ENCODE measurements at regions not wholly inside any gene's neighbourhood (a gene's known extent, or its start where the extent isn't known, plus 50 kb on each side); places are given as distances from the start of the nearest gene placed in this dataset.

GRCh38 chr11:28727254-28727653 lies 619.1 kb downstream of the METTL15 start:
- Mint-ChIP-seq H3K27ac (no peak overlapping the region), H3K27me3 (no peaks in the 10 kb centered on the region), H3K4me1 (no peaks in the 10 kb centered on the region), H3K4me3 (no peak overlapping the region), H3K9me3 (peaks cover 0 to 5% (median 0%) of the 10 kb centered on the region in 7 donors), H3K36me3 (no peaks in the 10 kb centered on the region)
- no peak for DNase-seq
- no peak for ATAC-seq (ENCODE audit: low read depth in 2 of 2)

- no peak overlapping the region for H3K4me3 Mint-ChIP-seq
- H3K4me1 Mint-ChIP-seq, result no peaks in the 10 kb centered on the region
- no peaks in the 10 kb centered on the region for H3K36me3 Mint-ChIP-seq
- no peaks in the 10 kb centered on the region for H3K27me3 Mint-ChIP-seq
- DNase-seq, result no peak
- H3K27ac Mint-ChIP-seq, result no peak overlapping the region
- peaks cover 0 to 5% (median 0%) of the 10 kb centered on the region in 7 donors for H3K9me3 Mint-ChIP-seq
- ATAC-seq (ENCODE audit: low read depth in 2 of 2), result no peak
Observed at GRCh38 chr11:28726432-28726831, 618.2 kb downstream of the METTL15 start.

- H3K36me3 Mint-ChIP-seq, result no peaks in the 10 kb centered on the region
- no peak for DNase-seq
- peaks cover 0 to 2% (median 0%) of the 10 kb centered on the region in 7 donors for H3K9me3 Mint-ChIP-seq
- no peaks in the 10 kb centered on the region for H3K4me1 Mint-ChIP-seq
- H3K27me3 Mint-ChIP-seq, result no peaks in the 10 kb centered on the region
- ATAC-seq (ENCODE audit: low read depth in 2 of 2), result no peak
- H3K4me3 Mint-ChIP-seq, result no peak overlapping the region
- no peak overlapping the region for H3K27ac Mint-ChIP-seq
Observed at GRCh38 chr11:28715726-28716125, 607.5 kb downstream of the METTL15 start.

GRCh38 chr11:28713850-28714249 lies 605.7 kb downstream of the METTL15 start:
- Mint-ChIP-seq H3K9me3 (peaks cover 0 to 3% (median 0%) of the 10 kb centered on the region in 7 donors), H3K4me3 (no peak overlapping the region), H3K27me3 (no peaks in the 10 kb centered on the region), H3K36me3 (no peaks in the 10 kb centered on the region), H3K4me1 (no peaks in the 10 kb centered on the region), H3K27ac (no peak overlapping the region)
- ATAC-seq (ENCODE audit: low read depth in 2 of 2) (no peak), DNase-seq (no peak)

GRCh38 chr11:28708075-28708474 lies 599.9 kb downstream of the METTL15 start:
- no peak overlapping the region for H3K4me3 Mint-ChIP-seq
- DNase-seq, result no peak
- H3K27ac Mint-ChIP-seq, result no peak overlapping the region
- no peaks in the 10 kb centered on the region for H3K4me1 Mint-ChIP-seq
- H3K36me3 Mint-ChIP-seq, result no peaks in the 10 kb centered on the region
- no peak for ATAC-seq (ENCODE audit: low read depth in 2 of 2)
- peaks cover 0 to 7% (median 0%) of the 10 kb centered on the region in 7 donors for H3K9me3 Mint-ChIP-seq
- H3K27me3 Mint-ChIP-seq, result no peaks in the 10 kb centered on the region

- H3K4me1 Mint-ChIP-seq, result no peaks in the 10 kb centered on the region
- no peaks in the 10 kb centered on the region for H3K36me3 Mint-ChIP-seq
- H3K4me3 Mint-ChIP-seq, result no peak overlapping the region
- ATAC-seq (ENCODE audit: low read depth in 2 of 2), result no peak
- H3K27ac Mint-ChIP-seq, result no peak overlapping the region
- H3K9me3 Mint-ChIP-seq, result peaks cover 0 to 5% (median 0%) of the 10 kb centered on the region in 7 donors
- DNase-seq, result no peak
- no peaks in the 10 kb centered on the region for H3K27me3 Mint-ChIP-seq
Observed at GRCh38 chr11:28704801-28705200, 596.6 kb downstream of the METTL15 start.

- no peak for ATAC-seq (ENCODE audit: low read depth in 2 of 2)
- no peak for DNase-seq
- Mint-ChIP-seq H3K4me3 (no peak overlapping the region), H3K9me3 (peaks cover 0 to 5% (median 3%) of the 10 kb centered on the region in 7 donors), H3K27me3 (no peaks in the 10 kb centered on the region), H3K4me1 (no peaks in the 10 kb centered on the region), H3K27ac (no peak overlapping the region), H3K36me3 (no peaks in the 10 kb centered on the region)
Observed at GRCh38 chr11:28703371-28703770, 595.2 kb downstream of the METTL15 start.

GRCh38 chr11:28702871-28703270 lies 594.7 kb downstream of the METTL15 start:
- no peaks in the 10 kb centered on the region for H3K36me3 Mint-ChIP-seq
- DNase-seq (no peak), ATAC-seq (ENCODE audit: low read depth in 2 of 2) (no peak)
- H3K4me3 Mint-ChIP-seq, result no peak overlapping the region
- no peaks in the 10 kb centered on the region for H3K4me1 Mint-ChIP-seq
- H3K9me3 Mint-ChIP-seq, result peaks cover 0 to 6% (median 4%) of the 10 kb centered on the region in 7 donors
- no peaks in the 10 kb centered on the region for H3K27me3 Mint-ChIP-seq
- peak overlapping the region in 1 of 6 donors; percentile 7 for H3K27ac Mint-ChIP-seq

- Mint-ChIP-seq H3K27me3 (no peaks in the 10 kb centered on the region), H3K4me1 (no peaks in the 10 kb centered on the region), H3K27ac (no peak overlapping the region), H3K36me3 (no peaks in the 10 kb centered on the region), H3K4me3 (no peak overlapping the region), H3K9me3 (peaks cover 0 to 6% (median 4%) of the 10 kb centered on the region in 7 donors)
- ATAC-seq (ENCODE audit: low read depth in 2 of 2) (no peak), DNase-seq (no peak)
Observed at GRCh38 chr11:28702450-28702790, 594.2 kb downstream of the METTL15 start.

- ATAC-seq (ENCODE audit: low read depth in 2 of 2), result no peak
- H3K9me3 Mint-ChIP-seq, result peaks cover 0 to 6% (median 4%) of the 10 kb centered on the region in 7 donors
- H3K27ac Mint-ChIP-seq, result no peak overlapping the region
- H3K4me1 Mint-ChIP-seq, result no peaks in the 10 kb centered on the region
- DNase-seq, result no peak
- no peak overlapping the region for H3K4me3 Mint-ChIP-seq
- H3K27me3 Mint-ChIP-seq, result no peaks in the 10 kb centered on the region
- H3K36me3 Mint-ChIP-seq, result no peaks in the 10 kb centered on the region
Observed at GRCh38 chr11:28701760-28702449, 593.7 kb downstream of the METTL15 start.

- H3K27ac Mint-ChIP-seq, result no peak overlapping the region
- no peaks in the 10 kb centered on the region for H3K27me3 Mint-ChIP-seq
- H3K4me3 Mint-ChIP-seq, result no peak overlapping the region
- peaks cover 0 to 5% (median 1%) of the 10 kb centered on the region in 7 donors for H3K9me3 Mint-ChIP-seq
- H3K36me3 Mint-ChIP-seq, result no peaks in the 10 kb centered on the region
- ATAC-seq (ENCODE audit: low read depth in 2 of 2) (no peak), DNase-seq (no peak)
- H3K4me1 Mint-ChIP-seq, result no peaks in the 10 kb centered on the region
Observed at GRCh38 chr11:28699701-28700100, 591.5 kb downstream of the METTL15 start.

GRCh38 chr11:28697920-28698827 lies 590.0 kb downstream of the METTL15 start:
- Mint-ChIP-seq H3K9me3 (peaks cover 0 to 5% (median 0%) of the 10 kb centered on the region in 7 donors), H3K27ac (no peak overlapping the region), H3K36me3 (no peaks in the 10 kb centered on the region), H3K27me3 (no peaks in the 10 kb centered on the region), H3K4me3 (no peak overlapping the region), H3K4me1 (no peaks in the 10 kb centered on the region)
- ATAC-seq (ENCODE audit: low read depth in 2 of 2), result no peak
- no peak for DNase-seq

- Mint-ChIP-seq H3K4me3 (no peak overlapping the region), H3K9me3 (peaks cover 0 to 5% (median 0%) of the 10 kb centered on the region in 7 donors), H3K36me3 (no peaks in the 10 kb centered on the region), H3K27ac (no peak overlapping the region), H3K27me3 (no peaks in the 10 kb centered on the region), H3K4me1 (no peaks in the 10 kb centered on the region)
- ATAC-seq (ENCODE audit: low read depth in 2 of 2), result no peak
- no peak for DNase-seq
Observed at GRCh38 chr11:28696591-28696990, 588.4 kb downstream of the METTL15 start.

GRCh38 chr11:28690746-28691145 lies 582.6 kb downstream of the METTL15 start:
- Mint-ChIP-seq H3K27me3 (no peaks in the 10 kb centered on the region), H3K4me3 (no peak overlapping the region), H3K36me3 (no peaks in the 10 kb centered on the region), H3K9me3 (peaks cover 0 to 1% (median 0%) of the 10 kb centered on the region in 7 donors), H3K27ac (no peak overlapping the region), H3K4me1 (no peaks in the 10 kb centered on the region)
- no peak for ATAC-seq (ENCODE audit: low read depth in 2 of 2)
- no peak for DNase-seq
